ENCODE measurements at regions not wholly inside any gene's neighbourhood (a gene's known extent, or its start where the extent isn't known, plus 50 kb on each side); places are given as distances from the start of the nearest gene placed in this dataset.

DNA sequence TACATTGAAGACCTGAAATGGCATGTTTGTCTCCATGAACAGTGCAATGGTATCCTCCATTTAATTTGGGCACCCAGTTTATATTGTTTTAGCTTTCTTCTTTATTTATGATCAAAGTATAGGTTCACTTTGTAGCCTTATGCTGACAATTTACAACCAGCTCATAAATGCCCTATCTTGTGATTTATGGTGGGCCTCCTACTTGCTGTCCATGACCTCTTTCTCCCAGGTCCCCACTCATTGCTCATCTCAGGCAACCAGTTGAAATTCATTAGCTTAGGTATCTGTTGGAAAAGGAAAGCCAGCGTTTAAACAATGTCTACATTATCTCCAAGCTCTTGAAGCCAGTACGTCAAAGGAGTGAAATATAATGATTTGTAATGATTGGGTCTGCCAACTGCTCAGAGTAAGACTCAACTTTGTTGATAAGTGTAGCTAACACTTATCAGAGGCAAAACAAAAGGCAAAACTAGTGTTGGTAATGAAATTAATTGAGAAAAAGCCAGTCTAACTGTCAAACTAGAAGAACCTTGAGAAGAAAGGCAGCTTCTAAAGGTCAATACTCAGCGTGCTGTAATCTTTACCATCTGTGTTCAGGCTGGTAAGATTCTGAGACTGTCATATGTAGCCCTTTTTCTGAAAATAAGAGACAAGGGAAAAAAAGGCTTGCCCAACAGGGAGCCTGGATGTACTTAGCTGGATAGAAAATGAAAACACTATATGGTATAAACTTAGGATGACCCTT, 695.9 kb downstream of the EPHA4 start:
- TF ChIP-seq, protein P1, sequence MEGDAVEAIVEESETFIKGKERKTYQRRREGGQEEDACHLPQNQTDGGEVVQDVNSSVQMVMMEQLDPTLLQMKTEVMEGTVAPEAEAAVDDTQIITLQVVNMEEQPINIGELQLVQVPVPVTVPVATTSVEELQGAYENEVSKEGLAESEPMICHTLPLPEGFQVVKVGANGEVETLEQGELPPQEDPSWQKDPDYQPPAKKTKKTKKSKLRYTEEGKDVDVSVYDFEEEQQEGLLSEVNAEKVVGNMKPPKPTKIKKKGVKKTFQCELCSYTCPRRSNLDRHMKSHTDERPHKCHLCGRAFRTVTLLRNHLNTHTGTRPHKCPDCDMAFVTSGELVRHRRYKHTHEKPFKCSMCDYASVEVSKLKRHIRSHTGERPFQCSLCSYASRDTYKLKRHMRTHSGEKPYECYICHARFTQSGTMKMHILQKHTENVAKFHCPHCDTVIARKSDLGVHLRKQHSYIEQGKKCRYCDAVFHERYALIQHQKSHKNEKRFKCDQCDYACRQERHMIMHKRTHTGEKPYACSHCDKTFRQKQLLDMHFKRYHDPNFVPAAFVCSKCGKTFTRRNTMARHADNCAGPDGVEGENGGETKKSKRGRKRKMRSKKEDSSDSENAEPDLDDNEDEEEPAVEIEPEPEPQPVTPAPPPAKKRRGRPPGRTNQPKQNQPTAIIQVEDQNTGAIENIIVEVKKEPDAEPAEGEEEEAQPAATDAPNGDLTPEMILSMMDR (IDR thresholded peaks at IDR 0.05) = no peak
- no peak for TF ChIP-seq POLR2A (IDR thresholded peaks at IDR 0.05)
